H1 (cell line): ENCODE measurements at regions not wholly inside any gene's neighbourhood (a gene's known extent, or its start where the extent isn't known, plus 50 kb on each side); places are given as distances from the start of the nearest gene placed in this dataset.

Source experiments
- CTCF ChIA-PET: fragments of 300-600 bp; sonication (Branson Sonifier 250); formaldehyde crosslinking; loops from one replicate; lab custom pipeline; 2021; ENCODE audit not compliant: partially characterized antibody; lab: Charles Lee
- POLR2A ChIA-PET: fragments of 300-600 bp; sonication (Branson Sonifier 250); formaldehyde crosslinking; loops from one replicate; lab custom pipeline; 2021; ENCODE audit warnings: inconsistent platforms; ENCODE audit not compliant: partially characterized antibody; lab: Charles Lee
- DNase-seq, 2 experiments: peaks; one replicate each; pipeline versions ENCODE4 v3.0.0 to v3.0.0-alpha.2; 2010 to 2022; ENCODE audit warnings: low spot score in 2 of 2, low read depth in 1 of 2, mixed read lengths in 1 of 2
- FAIRE-seq: peaks from 2 replicates; lab custom pipeline; 2011; peaks lifted over from hg19 to GRCh38; lab: Jason Lieb, UNC
- H2AFZ ChIP-seq: 2 replicates; pipeline ENCODE4 v1.8.1; 2012; ENCODE audit warnings: low read length, inconsistent platforms
- H2AK5ac ChIP-seq: 2 replicates; pipeline ENCODE4 v1.6.1; 2013; ENCODE audit warnings: low read depth, low read length
- H2BK120ac ChIP-seq: replicated peaks from 2 replicates; pipeline ENCODE3; 2013; ENCODE audit warnings: low read depth, low read length, inconsistent platforms
- H2BK12ac ChIP-seq: 2 replicates; pipeline ENCODE4 v1.6.1; 2013; ENCODE audit warnings: low read depth, low read length
- H2BK15ac ChIP-seq: 2 replicates; pipeline ENCODE4 v1.6.1; 2013; ENCODE audit warnings: low read length
- H2BK20ac ChIP-seq: 2 replicates; pipeline ENCODE4 v1.6.1; 2013; ENCODE audit warnings: low read length
- H2BK5ac ChIP-seq: 2 replicates; pipeline ENCODE4 v1.6.1; 2013; ENCODE audit warnings: low read depth, low read length
- H3K14ac ChIP-seq: 2 replicates; pipeline ENCODE4 v1.6.1; 2013; ENCODE audit warnings: inconsistent platforms; ENCODE audit not compliant: insufficient read length
- H3K18ac ChIP-seq: 2 replicates; pipeline ENCODE4 v1.6.1; 2013; ENCODE audit warnings: low read length; ENCODE audit errors: extremely low read depth
- H3K23ac ChIP-seq: 2 replicates; pipeline ENCODE4 v1.6.1; 2013; ENCODE audit warnings: inconsistent platforms; ENCODE audit not compliant: insufficient read length
- H3K23me2 ChIP-seq: 2 replicates; pipeline ENCODE4 v1.6.1; 2013; ENCODE audit warnings: low read depth, low read length
- H3K27ac ChIP-seq: 2 replicates; pipeline ENCODE4 v1.6.1; 2011; ENCODE audit warnings: low read depth, low read length, inconsistent platforms
- H3K27me3 ChIP-seq, 4 experiments: replicated peaks in 1 of 4; 1 replicate in 1 of 4; 2 replicates in 3 of 4; pipeline versions ENCODE4 v1.6.1 to v1.8.1; 2011 to 2013; ENCODE audit warnings: low read length in 3 of 4, mild to moderate bottlenecking in 3 of 4, inconsistent platforms in 2 of 4, mixed read lengths in 2 of 4, moderate library complexity in 1 of 4; ENCODE audit not compliant: control insufficient read depth in 3 of 4, insufficient read depth in 3 of 4; ENCODE audit errors: extremely low read depth in 1 of 4
- H3K36me3 ChIP-seq, 4 experiments: 2 replicates each; pipeline versions ENCODE4 v1.6.1 to v1.8.1; 2011 to 2013; ENCODE audit warnings: mild to moderate bottlenecking in 4 of 4, low read length in 3 of 4, moderate library complexity in 2 of 4, control low read depth in 1 of 4, inconsistent platforms in 1 of 4; ENCODE audit not compliant: insufficient read depth in 4 of 4, control insufficient read depth in 2 of 4
- H3K4ac ChIP-seq: replicated peaks from 2 replicates; pipeline ENCODE3; 2013; ENCODE audit warnings: low read length, low read depth, mixed read lengths, inconsistent platforms; ENCODE audit not compliant: insufficient read length
- H3K4me1 ChIP-seq, 4 experiments: replicated peaks in 1 of 4; 1 replicate in 1 of 4; 2 replicates in 3 of 4; pipeline versions ENCODE4 v1.6.1 to v1.8.1; 2011 to 2013; ENCODE audit warnings: low read length in 3 of 4, inconsistent platforms in 2 of 4, mixed read lengths in 1 of 4; ENCODE audit not compliant: insufficient read depth in 4 of 4, control insufficient read depth in 3 of 4
- H3K4me2 ChIP-seq, 2 experiments: 2 replicates each; pipeline versions ENCODE4 v1.6.1 to v1.8.1; 2011 to 2013; ENCODE audit warnings: low read depth in 2 of 2, low read length in 2 of 2, control low read depth in 1 of 2, inconsistent platforms in 1 of 2, mild to moderate bottlenecking in 1 of 2; ENCODE audit not compliant: insufficient read depth in 1 of 2
- H3K4me3 ChIP-seq, 4 experiments: fragments of 200-600, 300-600 bp in 1 of 4; sonication (generic), shearing (Covaris generic), sonication (Bioruptor Twin) in 1 of 4; 2 replicates each; pipeline versions ENCODE4 v1.5.1 to v1.8.1; 2011 to 2016; ENCODE audit warnings: low read length in 4 of 4, low read depth in 3 of 4, control low read depth in 2 of 4, inconsistent platforms in 2 of 4, mild to moderate bottlenecking in 2 of 4, mixed read lengths in 1 of 4, moderate library complexity in 1 of 4; ENCODE audit not compliant: insufficient read depth in 2 of 4; ENCODE audit errors: extremely low read depth in 1 of 4
- H3K56ac ChIP-seq: replicated peaks from 2 replicates; pipeline ENCODE3; 2013; ENCODE audit warnings: low read depth, mild to moderate bottlenecking, mixed read lengths, low read length, inconsistent platforms; ENCODE audit not compliant: insufficient read length
- H3K79me1 ChIP-seq: 2 replicates; pipeline ENCODE4 v1.6.1; 2013; ENCODE audit warnings: low read depth, low read length, control low read depth
- H3K79me2 ChIP-seq, 2 experiments: 2 replicates each; pipeline versions ENCODE4 v1.6.1 to v1.8.1; 2012 to 2013; ENCODE audit warnings: low read length in 2 of 2, mild to moderate bottlenecking in 2 of 2, inconsistent platforms in 1 of 2; ENCODE audit not compliant: insufficient read depth in 2 of 2, control insufficient read depth in 1 of 2
- H3K9ac ChIP-seq, 4 experiments: replicated peaks in 1 of 4; 1 replicate in 1 of 4; 2 replicates in 3 of 4; pipeline versions ENCODE4 v1.6.1 to v1.8.1; 2011 to 2013; ENCODE audit warnings: low read depth in 3 of 4, low read length in 3 of 4, control low read depth in 2 of 4, mild to moderate bottlenecking in 2 of 4, moderate library complexity in 2 of 4, inconsistent platforms in 1 of 4; ENCODE audit errors: extremely low read depth in 1 of 4
- H3K9me3 ChIP-seq, 2 experiments: 2 replicates each; pipeline versions ENCODE4 v1.6.1 to v1.8.1; 2012 to 2013; ENCODE audit warnings: mild to moderate bottlenecking in 2 of 2, moderate library complexity in 2 of 2, control low read depth in 1 of 2, inconsistent platforms in 1 of 2, low read depth in 1 of 2, low read length in 1 of 2, mixed read lengths in 1 of 2; ENCODE audit not compliant: insufficient read depth in 2 of 2
- H4K20me1 ChIP-seq, 2 experiments: replicated peaks in 1 of 2; 2 replicates each; pipeline versions ENCODE3 to v1.8.1; 2011 to 2013; ENCODE audit warnings: inconsistent platforms in 2 of 2, low read length in 2 of 2, mild to moderate bottlenecking in 1 of 2; ENCODE audit not compliant: insufficient read depth in 2 of 2, control insufficient read depth in 1 of 2
- H4K5ac ChIP-seq: 2 replicates; pipeline ENCODE4 v1.6.1; 2013; ENCODE audit warnings: low read length, low read depth, mixed read lengths, inconsistent platforms; ENCODE audit not compliant: insufficient read length
- H4K8ac ChIP-seq: 2 replicates; pipeline ENCODE4 v1.8.0; 2013; ENCODE audit warnings: mild to moderate bottlenecking, moderate library complexity, low read length, inconsistent platforms; ENCODE audit not compliant: insufficient read depth; ENCODE audit errors: extremely low read depth
- H4K91ac ChIP-seq: replicated peaks from 2 replicates; pipeline ENCODE3; 2013; ENCODE audit warnings: low read length, mixed read lengths, inconsistent platforms; ENCODE audit not compliant: insufficient read length
- ASH2L ChIP-seq: fragments of 200-600, 300-600 bp; sonication (generic); IDR thresholded peaks from one replicate; pipeline ENCODE4 v1.7.1; 2017; ENCODE audit warnings: low read length
- KDM1A ChIP-seq: fragments of 200-600, 300-600 bp; sonication (generic); IDR thresholded peaks from 2 replicates; pipeline ENCODE4 v1.7.1; 2016; ENCODE audit warnings: mild to moderate bottlenecking, low read length, borderline replicate concordance
- PHF8 ChIP-seq: fragments of 200-600 bp; sonication (generic); conservative IDR thresholded peaks from 2 replicates; pipeline ENCODE4 v1.7.1; 2012; ENCODE audit warnings: low read depth, mild to moderate bottlenecking, inconsistent platforms, low read length, moderate library complexity
- ZNF274 ChIP-seq: IDR thresholded peaks from 2 replicates; pipeline ENCODE4 v1.7.0; 2012; ENCODE audit warnings: low read length, borderline replicate concordance; ENCODE audit errors: extremely low read depth
- WGBS, 2 experiments: shearing (Covaris generic) in 1 of 2; methylation state at CpG; one replicate each; pipeline versions ENCODE4 v1.1.6 to v1.1.7; 2013 to 2015; ENCODE audit warnings: low lambda C conversion rate in 2 of 2, mixed read lengths in 2 of 2, inconsistent platforms in 1 of 2, low coverage in 1 of 2, missing lambda C conversion rate in 1 of 2; ENCODE audit not compliant: insufficient replicate concordance in 2 of 2, insufficient coverage in 1 of 2, insufficient read length in 1 of 2; ENCODE audit errors: extremely low coverage in 1 of 2, missing lambda C conversion rate in 1 of 2; 5-methylcytosine and 5-hydroxymethylcytosine counted together

DNA sequence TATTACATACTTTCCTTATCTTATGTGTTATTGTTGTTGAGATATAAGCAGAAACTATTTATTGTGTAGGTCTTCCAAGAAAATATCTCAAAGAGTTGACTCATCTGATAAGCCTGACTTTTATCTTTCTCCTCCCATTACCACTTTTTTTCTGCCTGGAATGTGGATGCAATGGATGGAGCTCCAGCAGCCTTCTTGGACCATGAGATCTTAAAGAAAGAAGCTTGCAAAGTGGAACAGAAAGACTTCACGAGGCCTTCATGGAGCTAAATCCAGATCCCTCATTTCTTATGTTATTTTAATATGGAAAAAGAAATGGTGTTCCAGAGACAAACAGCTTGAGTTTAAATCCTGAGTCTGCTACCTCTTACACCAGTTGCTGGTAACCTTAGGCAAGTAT, 237.6 kb upstream of the FOXF1 start:
- Histone ChIP-seq H2BK20ac (no peak overlapping the region), H2AFZ (no peak overlapping the region), H3K27ac (no peak overlapping the region), H3K23me2 (no peaks in the 10 kb centered on the region), H3K14ac (no peak overlapping the region), H3K56ac (no peak overlapping the region), H3K4ac (no peak overlapping the region), H2BK5ac (no peak overlapping the region), H3K36me3 (no peaks in the 10 kb centered on the region), H3K27me3 (no peaks in the 10 kb centered on the region; a peak in 1 of 7 replicates), H3K9me3 (no peaks in the 10 kb centered on the region; a peak in 1 of 4 replicates), H3K18ac (no peak overlapping the region), H4K8ac (no peak overlapping the region), H3K9ac (no peak overlapping the region)
- ChIA-PET CTCF (interaction anchor here (1.4 to 4.9 kb wide), 3 partner anchors 11 to 245 kb away, joined by 4 to 27 read pairs (median 6); no protein-coding TSS in a partner anchor), POLR2A (no interaction called here)
- FAIRE-seq, result no peak
- no peak for TF ChIP-seq PHF8
- no peak for TF ChIP-seq ASH2L
- peak; percentile 89 for TF ChIP-seq KDM1A
- TF ChIP-seq ZNF274, result no peak
- TF ChIP-seq, all 59 proteins: peak for 1
- Histone ChIP-seq H2BK15ac (no peak overlapping the region), H4K91ac (no peak overlapping the region), H3K79me1 (no peaks in the 10 kb centered on the region; the same call in 1 of the 2 replicates), H2BK120ac (no peak overlapping the region), H4K20me1 (no peaks in the 10 kb centered on the region), H3K4me2 (no peak overlapping the region), H3K4me3 (no peak overlapping the region), H3K23ac (no peak overlapping the region), H3K79me2 (no peaks in the 10 kb centered on the region), H3K4me1 (peaks cover 2 to 11% (median 3%) of the 10 kb centered on the region in 4 experiments; a peak in 5 of 7 replicates), H4K5ac (no peak overlapping the region), H2BK12ac (no peak overlapping the region), H2AK5ac (no peak overlapping the region)
- WGBS, 2 experiments, result 90% methylated on average over 1 of the region's 1 CpG; no CpG with 5 or more reads in 1 of the 2 experiments
- no peak for DNase-seq
